ENCODE measurements at regions not wholly inside any gene's neighbourhood (a gene's known extent, or its start where the extent isn't known, plus 50 kb on each side); places are given as distances from the start of the nearest gene placed in this dataset.

GRCh38 chr16:66263168-66263972, 103.1 kb upstream of the CDH5 start:
- no peak for DNase-seq (ENCODE audit: low spot score)
- CTCF ChIA-PET = interaction anchor here (1.3 kb wide), 1 partner anchor 11 kb away, joined by 3 read pairs; no protein-coding TSS in a partner anchor
- H3K27me3 Mint-ChIP-seq (ENCODE audit: low read depth) = peaks cover 13% of the 10 kb centered on the region; the same call in 1 of the 2 replicates
- peaks cover 14% of the 10 kb centered on the region for H3K4me1 Mint-ChIP-seq
- ATAC-seq = no peak
- no peak overlapping the region for H3K4me3 Mint-ChIP-seq
- H3K27ac Mint-ChIP-seq = no peak overlapping the region
- TF ChIP-seq CREB1 (CRISPR knock-in tag; IDR thresholded peaks at IDR 0.05) (no peak), AFF4 (CRISPR knock-in tag; IDR thresholded peaks at IDR 0.05; ENCODE audit: borderline replicate concordance) (no peak), ZNF317 (CRISPR knock-in tag; IDR thresholded peaks at IDR 0.05; ENCODE audit: borderline replicate concordance, low read depth) (no peak), ZBTB43 (CRISPR knock-in tag; IDR thresholded peaks at IDR 0.05) (no peak), ZNF281 (CRISPR knock-in tag; IDR thresholded peaks at IDR 0.05) (no peak), ELF4 (CRISPR knock-in tag; IDR thresholded peaks at IDR 0.05; ENCODE audit: low read depth) (no peak), CREM (CRISPR knock-in tag; IDR thresholded peaks at IDR 0.05) (no peak), NFYB (CRISPR knock-in tag; conservative IDR thresholded peaks at IDR 0.05; ENCODE audit: low read depth) (no peak), IRF1 (CRISPR knock-in tag; IDR thresholded peaks at IDR 0.05) (no peak), SP1 (CRISPR knock-in tag; conservative IDR thresholded peaks at IDR 0.05) (no peak), HMGXB4 (CRISPR knock-in tag; IDR thresholded peaks at IDR 0.05) (no peak), E2F4 (CRISPR knock-in tag; IDR thresholded peaks at IDR 0.05; ENCODE audit: borderline replicate concordance, low read depth) (no peak), ERG (CRISPR knock-in tag; IDR thresholded peaks at IDR 0.05) (no peak), FOXJ3 (CRISPR knock-in tag; IDR thresholded peaks at IDR 0.05; ENCODE audit: borderline replicate concordance) (no peak), TCF7 (CRISPR knock-in tag; IDR thresholded peaks at IDR 0.05; ENCODE audit: low read depth) (no peak), ZNF416 (CRISPR knock-in tag; IDR thresholded peaks at IDR 0.05) (no peak), ATF3 (CRISPR knock-in tag; conservative IDR thresholded peaks at IDR 0.05) (no peak), RELA (CRISPR knock-in tag; IDR thresholded peaks at IDR 0.05; ENCODE audit: borderline replicate concordance) (no peak), ZNF232 (CRISPR knock-in tag; IDR thresholded peaks at IDR 0.05) (no peak), JUN (CRISPR knock-in tag; IDR thresholded peaks at IDR 0.05) (no peak)
- H3K36me3 Mint-ChIP-seq = no peaks in the 10 kb centered on the region
- POLR2A ChIA-PET = no interaction called here
- H3K9me3 Mint-ChIP-seq = no peaks in the 10 kb centered on the region

Measured in WTC11 (cell line).